ENCODE measurements at regions not wholly inside any gene's neighbourhood (a gene's known extent, or its start where the extent isn't known, plus 50 kb on each side); places are given as distances from the start of the nearest gene placed in this dataset.
A peak's percentile ranks its signal among the peaks of the same experiment; 100 is the strongest.

DNA sequence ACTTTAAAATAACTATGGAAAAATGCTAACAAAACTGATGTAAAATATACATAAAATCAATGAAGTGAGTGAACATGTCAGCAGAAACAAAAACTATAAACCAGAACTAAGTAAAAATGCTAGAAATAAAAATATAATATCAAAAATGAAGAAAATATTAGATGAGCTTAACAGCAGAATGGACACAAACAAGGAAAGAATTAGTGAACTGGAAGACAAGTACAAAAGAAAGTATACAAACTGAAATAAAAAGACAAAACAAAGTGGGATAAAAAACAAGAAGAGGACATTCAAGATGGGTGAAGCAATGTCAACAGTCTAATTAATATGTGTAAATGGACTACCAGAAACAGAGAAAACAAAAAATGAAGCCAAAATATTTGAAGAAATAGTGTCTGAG lies 339.2 kb downstream of the NXPE2 start:
- DNase-seq (ENCODE audit: low read depth): no peak

DNA sequence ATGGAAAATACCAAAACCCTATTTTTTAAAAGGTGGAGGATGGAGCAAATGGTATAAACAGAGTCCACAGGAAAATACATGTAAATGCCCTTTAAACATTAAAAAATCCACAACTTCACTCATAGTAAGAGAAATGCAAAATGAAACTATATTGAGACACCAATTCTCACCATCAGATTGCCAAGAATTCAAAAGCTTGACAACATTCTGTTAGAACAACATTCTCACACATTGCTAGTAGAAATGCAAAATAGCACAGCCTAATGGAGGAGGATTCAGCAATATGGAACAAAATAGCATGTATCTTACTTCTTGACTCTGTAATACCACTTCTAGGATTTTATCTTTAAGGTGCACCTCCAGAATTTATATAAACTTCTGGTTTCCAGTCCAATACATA lies 351.8 kb downstream of the NXPE2 start:
- DNase-seq (ENCODE audit: low read depth): no peak

DNA sequence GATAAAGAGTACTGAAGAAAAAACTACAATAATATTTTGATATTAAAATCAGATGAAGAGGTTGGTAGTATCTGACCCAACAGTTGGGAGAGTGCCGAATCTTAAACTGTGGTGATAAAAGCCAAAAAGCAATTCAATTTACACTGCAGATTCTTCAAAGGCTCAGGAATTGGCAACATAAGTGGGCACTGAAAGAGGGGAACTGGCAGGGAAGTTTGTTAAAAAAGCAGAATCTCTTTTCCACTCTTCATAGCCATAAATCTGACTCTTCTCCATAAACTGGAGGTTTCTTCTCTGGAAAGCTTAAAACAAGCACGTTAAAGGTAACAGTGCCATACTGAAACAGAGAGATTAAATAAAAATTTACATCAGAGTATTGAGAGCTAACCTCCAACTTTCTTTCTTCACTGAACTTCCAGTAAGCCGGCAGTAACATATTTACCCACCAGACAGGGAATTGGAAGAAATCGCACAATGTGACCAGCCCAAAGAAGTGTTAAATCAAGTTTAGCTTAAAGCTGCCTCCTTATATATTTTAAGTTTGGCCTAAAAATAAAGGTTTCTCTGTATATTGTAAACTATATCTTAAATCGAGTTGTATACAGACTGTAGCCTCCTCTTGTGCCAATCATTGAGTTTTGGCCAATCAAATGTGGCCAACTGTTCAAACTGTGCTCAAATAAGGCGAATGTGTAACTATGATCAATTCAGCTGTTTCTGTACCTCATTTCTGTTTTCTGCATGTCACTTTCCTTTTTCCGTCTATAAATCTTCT lies 358.3 kb downstream of the NXPE2 start:
- no peak for DNase-seq (ENCODE audit: low read depth)

DNA sequence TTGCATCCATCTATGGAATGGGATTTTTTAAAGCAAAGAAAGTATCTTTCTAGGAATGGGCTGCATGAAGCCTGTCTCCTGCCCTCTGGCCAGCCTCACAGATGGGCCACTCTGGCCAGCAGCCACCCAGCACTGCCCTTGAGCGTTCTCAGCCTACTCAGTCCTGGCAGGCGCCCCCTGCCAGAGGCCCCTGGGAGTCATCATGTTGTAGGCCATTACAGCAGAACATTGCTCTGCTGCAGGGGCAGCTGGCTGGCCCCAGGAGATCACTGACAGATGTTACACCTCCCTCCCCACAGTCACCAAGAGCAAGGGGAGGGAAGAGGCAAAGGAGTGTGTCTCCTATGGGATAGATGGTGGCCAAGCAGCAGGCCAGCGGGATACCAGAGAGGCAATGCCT lies 363.7 kb downstream of the NXPE2 start:
- DNase-seq (ENCODE audit: low read depth): no peak

DNA sequence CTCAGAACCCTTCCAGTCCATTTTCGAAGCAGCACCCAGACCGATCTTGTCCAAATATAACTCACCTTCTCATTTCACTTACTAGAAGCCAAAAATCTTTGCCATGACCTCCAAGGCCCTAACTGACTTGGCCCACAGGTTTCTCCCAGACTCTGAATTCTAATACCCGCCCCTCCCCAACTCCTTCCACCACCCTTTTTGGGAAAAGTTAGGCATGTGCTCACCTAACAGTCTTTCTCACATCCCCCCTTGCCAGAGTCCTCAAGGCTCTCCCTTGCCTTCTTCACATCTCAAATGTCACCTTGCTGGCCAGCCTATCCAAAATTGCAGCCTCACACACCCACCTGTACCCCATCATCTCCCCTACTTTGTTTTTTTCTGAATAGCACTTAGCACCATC lies 369.3 kb downstream of the NXPE2 start:
- no peak for DNase-seq (ENCODE audit: low read depth)

DNA sequence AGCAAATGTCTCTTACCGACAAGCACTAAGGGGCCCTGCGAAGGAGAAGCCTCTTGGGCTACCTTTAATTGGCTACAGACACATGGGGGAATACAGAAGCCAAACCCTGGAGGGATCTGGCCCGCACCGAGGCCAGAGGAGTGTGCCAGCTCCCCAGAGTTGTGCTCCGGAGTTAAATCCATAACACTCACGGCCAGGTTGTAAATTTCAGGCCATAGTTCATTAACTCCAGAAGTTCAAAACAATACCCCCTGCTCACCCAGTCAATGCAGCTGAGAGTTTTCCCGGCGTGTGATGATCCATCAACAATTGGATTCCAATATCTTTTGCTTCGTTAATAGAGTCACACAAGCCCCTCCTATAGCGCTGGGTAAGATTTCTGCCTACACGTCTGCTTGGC lies 371.5 kb downstream of the NXPE2 start:
- peak; percentile 7 for DNase-seq (ENCODE audit: low read depth)

DNA sequence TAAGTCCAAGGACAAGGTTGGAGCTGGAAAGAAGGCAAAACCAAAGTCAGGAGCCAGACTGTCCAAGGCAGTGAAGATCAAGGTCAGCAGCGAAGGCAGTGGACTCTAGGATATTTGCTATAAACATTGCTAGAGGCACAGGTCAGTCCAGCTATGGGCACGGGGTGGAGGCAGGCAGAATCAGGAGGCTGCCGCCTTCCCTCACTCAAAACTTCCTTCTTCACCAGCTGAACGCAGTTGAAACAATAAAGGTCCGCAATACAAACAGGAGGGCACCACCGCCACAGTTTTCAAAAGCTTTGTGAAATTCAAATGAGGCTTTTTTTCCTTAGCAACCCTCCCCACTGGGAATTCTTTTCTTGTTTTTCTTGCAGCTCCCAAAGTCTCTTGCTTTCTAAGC lies 372.4 kb downstream of the NXPE2 start:
- DNase-seq (ENCODE audit: low read depth): no peak

DNA sequence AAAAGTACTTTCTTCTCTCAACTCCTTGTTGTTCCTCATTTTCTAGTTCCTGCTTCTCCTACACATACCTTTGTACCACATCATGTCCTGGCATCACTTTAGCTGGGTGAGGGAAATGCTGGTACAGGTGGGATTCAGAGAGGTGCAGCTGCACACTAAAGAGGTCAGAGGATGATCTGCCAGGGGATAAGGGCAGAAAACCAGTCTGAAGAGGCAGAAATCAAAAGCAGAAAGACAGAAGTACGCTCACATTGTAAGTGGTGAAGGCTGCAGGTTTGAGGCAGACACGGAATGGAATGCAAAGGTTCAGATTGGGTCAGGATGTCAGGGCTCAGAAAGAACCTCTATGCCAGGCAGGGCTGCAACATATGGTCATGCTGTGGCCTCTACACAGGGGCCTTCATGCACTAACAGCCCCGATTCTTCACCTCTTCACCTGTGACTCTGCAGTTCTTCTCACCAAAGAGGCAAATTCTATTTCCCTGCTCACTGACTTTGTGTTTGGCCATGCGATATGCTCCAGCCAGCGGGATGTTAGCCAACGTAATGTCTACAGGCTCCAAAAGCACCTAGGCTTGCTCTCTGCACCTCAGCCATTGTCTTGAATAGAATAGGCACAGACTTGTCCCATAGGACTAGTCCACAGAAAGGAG lies 373.7 kb downstream of the NXPE2 start:
- no peak for DNase-seq (ENCODE audit: low read depth)

DNA sequence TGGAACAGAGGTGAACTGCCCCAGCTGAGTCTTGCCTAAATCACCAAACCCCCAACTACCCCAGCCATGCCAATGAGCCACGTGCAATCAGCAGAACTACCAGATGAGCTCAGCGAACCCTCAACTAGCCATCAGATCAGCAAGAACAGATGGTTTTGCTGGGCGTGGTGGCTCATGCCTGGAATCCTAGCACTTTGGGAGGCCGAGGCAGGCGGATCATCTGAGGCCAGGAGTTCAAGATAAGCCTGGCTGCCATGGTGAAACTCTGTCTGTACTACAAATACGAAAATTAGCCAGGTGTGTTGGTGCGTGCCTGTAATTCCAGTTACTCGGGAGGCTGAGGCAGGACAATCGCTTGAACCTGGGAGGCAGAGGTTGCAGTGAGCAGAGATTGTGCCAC lies 374.3 kb downstream of the NXPE2 start:
- DNase-seq (ENCODE audit: low read depth): no peak

DNA sequence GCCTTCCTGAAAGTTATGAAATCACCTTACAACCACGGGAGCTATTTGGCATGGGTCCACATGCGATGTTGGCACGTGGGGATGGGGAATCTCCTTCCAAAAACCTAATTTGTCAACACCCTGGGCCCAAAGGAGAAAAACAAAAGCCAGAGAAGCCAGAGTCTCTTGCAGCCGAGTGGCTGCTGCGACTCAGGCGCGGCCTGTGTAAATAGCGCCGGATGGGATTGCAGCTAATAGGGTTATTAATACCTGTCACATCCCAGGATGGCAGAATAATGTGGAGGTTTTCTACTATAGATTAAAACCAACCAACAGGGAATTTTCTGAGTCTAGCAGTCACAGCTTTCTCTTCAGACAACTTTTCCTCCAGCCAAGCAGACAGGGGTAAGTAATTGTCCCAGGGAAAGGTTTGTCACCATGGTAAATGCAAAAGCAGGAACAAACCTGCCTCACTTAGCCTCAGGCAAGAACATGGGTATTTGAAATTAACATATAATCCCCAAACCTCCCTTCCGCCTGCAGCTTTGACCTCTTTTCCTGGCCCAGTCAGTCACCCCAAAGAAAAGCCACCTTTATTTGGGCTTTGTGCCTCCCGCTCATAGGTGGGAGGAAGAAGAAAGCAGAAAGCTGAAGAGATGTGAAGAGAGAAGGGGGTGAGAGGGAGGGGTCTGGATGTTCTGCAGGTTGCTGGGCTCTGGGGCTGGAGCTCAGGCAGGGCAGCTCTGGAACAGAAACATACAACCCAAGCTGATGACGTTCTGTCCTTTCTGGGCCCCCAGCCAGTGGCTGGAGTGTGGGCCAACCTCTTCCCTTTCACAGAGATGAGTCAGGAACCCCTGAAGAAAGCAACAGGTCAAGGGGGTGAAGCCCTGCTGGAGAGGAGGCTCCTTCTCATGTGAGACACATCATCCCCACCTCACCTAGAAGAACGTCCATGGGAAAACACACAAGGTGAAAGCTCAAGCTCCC lies 376.5 kb downstream of the NXPE2 start:
- DNase-seq (ENCODE audit: low read depth): peak; percentile 23

DNA sequence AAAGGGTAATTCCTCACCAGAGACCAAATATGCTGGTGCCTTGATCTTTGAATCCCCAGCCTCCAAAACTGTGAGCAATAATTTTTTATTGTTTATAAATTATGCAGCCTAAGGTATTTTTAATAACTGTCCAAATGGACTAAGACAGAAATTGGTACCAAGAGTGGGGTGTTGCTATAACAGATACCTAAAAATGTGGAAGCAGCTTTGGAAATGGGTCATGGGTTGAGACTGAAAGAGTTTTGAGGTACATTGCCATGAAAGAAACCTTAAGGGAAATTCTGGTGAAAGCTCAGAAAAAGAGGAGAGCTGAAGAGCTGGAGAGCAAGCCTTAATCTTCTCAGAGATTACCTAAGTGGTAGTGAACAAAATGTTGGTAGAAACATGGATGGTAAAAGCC lies 378.2 kb downstream of the NXPE2 start:
- DNase-seq (ENCODE audit: low read depth): no peak

DNA sequence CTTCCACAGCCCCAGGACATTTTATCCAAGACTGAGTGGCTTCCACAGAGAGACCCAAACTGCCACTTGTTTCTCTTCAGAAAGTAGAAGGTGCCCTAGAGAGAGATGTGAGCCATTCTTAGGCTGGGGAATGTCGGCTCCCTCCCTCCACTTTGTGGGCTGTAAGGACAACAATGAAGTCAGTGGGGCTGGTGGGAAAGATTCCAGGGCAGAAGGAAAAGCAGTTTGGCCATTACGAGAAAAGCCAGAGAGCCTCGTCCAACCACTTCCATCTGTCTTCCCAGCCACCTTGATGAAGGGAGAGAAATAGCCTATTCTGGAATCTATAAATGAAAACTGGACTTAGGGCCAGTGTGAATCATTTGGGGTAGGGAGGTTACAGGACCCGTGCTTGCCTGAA lies 382.5 kb downstream of the NXPE2 start:
- DNase-seq (ENCODE audit: low read depth): no peak

DNA sequence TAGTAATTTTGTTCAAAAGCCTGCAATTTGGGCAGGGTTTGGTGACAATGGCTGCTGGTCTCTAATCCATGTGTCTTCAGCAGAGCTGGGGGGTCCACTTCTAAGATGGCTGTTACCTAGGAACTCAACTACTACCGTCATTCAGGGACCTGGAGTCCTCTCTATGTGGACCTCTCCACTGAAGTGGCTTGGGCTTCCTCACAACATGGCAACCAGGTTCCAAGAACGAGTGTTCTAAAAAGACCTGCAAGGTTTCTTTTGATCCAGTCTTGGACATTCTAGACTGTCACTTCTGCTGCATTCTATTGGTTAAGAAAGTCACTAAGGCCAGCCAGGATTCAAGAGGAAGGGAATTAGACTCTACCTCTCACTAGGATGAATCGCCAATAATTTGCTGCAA lies 387.0 kb downstream of the NXPE2 start:
- DNase-seq (ENCODE audit: low read depth): no peak

DNA sequence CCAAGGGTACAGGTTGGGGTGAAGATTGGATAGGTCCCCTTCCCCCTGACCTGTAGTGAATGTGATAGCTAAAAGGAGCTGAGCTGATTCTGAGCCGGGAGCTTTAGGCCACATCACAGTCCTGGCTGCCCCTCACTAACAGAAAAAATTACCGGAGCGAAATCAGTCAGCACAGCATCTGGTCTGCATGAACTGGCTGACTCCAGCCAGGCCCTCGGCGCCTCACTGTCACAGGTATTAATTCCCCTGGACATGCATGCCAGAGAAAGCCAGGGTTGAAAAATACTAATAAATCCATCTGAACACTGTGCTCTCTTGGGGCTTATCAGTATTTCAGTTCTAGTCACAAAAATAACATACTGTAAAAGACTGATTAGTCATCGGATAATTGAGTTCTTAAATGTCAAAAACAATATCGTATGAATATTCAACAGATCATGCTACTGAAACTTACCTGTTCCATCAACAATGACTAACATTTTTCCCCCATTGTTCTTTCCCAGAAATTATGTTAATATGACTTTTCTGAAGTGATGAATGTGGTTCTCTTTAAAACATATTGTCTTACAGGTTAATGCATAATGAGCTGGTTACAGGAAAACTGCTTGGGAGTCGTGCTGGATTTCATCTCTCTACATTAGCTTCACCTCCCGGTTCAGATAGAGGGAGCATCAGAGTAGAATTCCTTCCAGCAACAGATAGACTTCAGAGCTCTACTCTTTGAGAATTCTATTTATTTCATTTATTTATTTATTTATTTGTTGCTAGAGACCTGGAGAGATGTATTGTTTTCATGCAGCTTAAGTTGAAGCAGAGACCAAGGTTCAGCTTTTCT lies 387.7 kb downstream of the NXPE2 start:
- peak; percentile 67 for DNase-seq (ENCODE audit: low read depth)

DNA sequence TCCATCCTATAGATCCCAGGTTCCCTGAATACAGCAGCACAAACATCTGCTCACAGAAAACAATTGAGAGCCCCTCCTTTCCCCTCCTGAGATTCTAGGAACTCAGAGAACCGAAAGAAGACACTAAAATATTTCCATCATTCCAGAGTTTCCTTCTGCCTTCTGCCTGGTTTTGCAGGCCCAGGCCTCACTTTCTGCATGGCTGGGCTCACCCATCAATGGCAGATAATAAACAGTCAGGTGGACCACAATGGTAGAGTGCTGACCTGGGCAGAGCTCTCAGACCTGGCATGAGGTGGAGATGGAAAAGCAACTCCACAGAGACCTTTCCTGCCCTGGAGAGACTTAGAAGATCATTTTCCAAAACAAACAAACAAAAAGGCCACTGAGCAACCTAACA lies 389.1 kb downstream of the NXPE2 start:
- DNase-seq (ENCODE audit: low read depth): no peak

DNA sequence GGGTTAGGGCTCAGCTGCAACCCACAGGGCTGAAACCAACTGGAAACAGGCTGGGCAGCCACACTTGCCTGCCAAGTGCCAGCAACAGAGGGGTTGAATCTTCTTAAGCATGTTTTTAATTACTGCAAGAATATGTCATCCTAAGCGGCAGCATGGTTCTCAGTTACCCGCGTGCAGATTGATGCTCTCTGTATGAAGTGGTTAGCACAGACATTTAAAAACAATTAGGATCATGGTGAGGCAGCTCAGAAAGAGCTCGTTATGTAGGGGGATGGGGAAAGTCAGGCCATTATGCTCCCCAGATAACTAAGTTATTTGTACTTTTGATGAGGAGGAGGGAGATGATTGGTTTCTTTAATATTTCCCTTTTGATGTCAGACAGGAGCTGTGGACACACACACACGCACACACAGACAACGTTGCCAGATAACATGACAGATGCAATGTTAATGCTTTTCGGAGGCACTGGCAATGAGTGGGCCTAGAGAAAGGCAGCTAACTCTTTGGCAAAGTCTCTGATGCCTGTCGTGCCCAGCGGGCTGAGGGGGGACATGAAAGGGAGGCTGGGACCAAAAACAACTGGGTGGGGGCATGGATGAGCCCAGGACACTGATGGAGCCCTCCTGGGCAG lies 389.7 kb downstream of the NXPE2 start:
- DNase-seq (ENCODE audit: low read depth): no peak

DNA sequence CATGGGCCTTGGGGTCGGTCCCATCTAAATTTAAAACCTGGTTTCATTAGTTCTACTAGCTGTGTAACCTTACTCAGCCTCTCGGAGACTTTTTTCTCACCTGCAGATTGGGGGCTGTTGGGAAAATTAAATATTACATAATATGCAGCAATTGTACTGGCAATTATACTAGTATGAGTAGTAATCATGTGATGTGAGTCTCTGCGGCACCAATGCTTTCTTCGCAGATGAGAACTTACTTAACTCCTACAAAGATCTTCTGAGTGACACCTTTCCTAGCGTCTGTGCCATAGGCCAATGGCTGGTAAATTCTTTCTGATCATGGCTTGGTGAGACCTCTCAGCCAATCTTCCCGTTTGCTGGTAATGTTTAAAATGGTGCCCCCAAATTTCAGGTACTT lies 391.3 kb downstream of the NXPE2 start:
- DNase-seq (ENCODE audit: low read depth): no peak

DNA sequence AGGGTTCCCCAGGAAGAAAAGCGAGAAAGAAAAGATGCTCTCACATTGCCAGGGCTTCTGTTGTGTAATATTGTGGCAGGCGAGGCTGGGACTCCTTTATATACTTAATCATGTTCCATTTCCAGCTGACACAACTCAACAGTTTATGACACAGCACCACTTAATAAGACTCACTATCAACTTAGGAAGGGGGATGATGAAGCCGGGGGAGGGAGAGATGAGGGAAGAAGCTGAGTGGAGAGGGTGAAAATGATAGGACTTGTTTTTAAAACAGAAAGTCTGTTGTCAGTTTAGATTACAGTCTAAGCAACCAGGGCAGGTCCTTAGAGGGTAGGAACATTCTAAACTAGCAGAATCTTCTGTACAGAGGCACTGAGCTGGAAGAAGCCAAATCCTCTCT lies 397.0 kb downstream of the NXPE2 start:
- DNase-seq (ENCODE audit: low read depth): no peak

DNA sequence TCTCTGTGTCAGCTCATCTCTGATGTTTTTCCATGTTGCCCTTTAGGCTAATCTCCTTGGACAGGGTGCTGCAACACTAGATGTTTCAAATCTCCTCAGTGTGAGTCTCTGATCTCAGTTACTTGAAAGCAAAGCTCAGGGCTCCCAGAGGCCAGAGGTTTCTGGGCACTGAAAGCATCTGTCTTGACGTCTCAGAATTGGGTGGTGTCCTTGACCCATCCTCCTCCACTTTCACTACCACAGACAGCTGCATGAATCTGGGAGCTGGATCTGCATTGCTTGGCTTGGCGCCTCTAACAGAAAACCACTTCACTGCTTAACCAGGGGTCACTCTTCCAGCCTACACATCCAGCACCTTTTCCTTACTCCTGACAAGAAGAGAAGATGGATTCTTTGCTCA lies 399.4 kb downstream of the NXPE2 start:
- DNase-seq (ENCODE audit: low read depth): no peak

DNA sequence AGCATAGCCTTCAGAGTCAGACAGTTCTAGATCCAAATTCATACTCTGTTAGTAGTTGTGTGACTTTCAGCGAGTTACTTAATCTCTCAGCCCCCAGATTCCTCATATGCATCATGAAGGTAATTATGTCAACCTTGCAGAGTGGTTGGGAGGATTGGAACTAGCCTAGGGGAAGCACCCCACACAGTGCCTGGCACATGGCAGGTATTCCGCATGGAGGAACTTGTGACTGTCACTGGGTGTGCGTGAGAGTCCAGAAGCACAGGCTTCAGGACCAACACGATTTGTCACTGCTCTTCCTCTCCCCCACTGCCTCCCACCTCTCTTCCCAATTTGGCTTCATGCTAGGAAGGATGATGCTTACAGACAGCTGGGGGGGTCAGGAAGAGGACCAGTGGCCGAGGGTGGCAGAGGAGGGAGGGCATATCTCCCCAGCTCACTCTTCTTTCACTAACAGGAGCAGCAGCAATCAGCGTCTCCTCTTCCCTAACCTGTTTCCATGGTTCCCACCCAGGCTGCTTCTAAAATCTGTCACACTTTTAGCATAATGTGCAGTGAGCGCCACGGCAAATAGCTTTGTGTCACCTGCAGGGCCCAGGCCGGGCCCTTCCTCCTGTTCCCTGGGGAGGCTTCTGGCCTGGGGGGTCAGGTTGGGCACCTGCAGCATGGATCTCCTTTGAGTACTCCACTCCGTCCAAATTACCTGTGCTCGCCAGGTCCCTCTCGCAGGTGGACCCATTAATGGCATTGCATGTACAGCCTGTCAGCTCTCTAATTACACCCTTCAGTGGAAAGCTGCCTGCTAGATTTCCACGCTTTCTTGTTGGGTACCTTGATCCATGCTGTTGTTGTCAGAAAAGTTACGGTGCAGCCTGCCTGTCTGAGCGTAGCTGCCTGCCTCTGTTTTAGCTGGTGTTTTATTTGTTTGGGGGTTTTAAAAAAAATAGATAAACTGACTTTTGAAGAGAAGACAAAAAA lies 400.4 kb downstream of the NXPE2 start:
- no peak for DNase-seq (ENCODE audit: low read depth)
